Pancreas (tissue), 10 donors: ENCODE measurements at regions not wholly inside any gene's neighbourhood (a gene's known extent, or its start where the extent isn't known, plus 50 kb on each side); places are given as distances from the start of the nearest gene placed in this dataset.
"Not testable (repeated sequence)": the region's sequence is repeated elsewhere in the genome, so short reads cannot be mapped to it uniquely, and the experiment has no call there.

Source experiments
- ATAC-seq, 4 donors: fragments of 200-7000 bp; cut with Tn5 transposase; one replicate each; pipeline versions ENCODE4 v1.8.0 to v1.9.1; 2020; ENCODE audit warnings: mild to moderate bottlenecking in 4 of 4, moderate library complexity in 4 of 4
- DNase-seq, 6 donors: peaks; one replicate each; pipeline ENCODE4 v3.0.0-alpha.2; 2020
- FAIRE-seq: peaks from 2 replicates; lab custom pipeline; 2012; peaks lifted over from hg19 to GRCh38; lab: Jason Lieb, UNC
- H3K27ac ChIP-seq, 4 donors: fragments of 200-600 bp; sonication (generic); 1 replicate in 3 of 4; 2 replicates in 1 of 4; pipeline versions ENCODE4 v1.5.0 to v1.8.0; 2020
- H3K27me3 ChIP-seq, 4 donors: fragments of 200-600 bp; one replicate each; pipeline ENCODE4 v1.8.0; 2021
- H3K36me3 ChIP-seq, 3 donors: fragments of 200-600 bp; sonication (generic) in 1 of 3; one replicate each; pipeline versions ENCODE4 v1.5.0 to v1.8.0; 2020 to 2021
- H3K4me1 ChIP-seq, 3 donors: fragments of 200-600 bp; one replicate each; pipeline ENCODE4 v1.8.0; 2021
- H3K4me3 ChIP-seq, 4 donors: fragments of 200-600 bp; sonication (generic) in 2 of 4; one replicate each; pipeline versions ENCODE4 v1.5.0 to v1.8.0; 2020 to 2021
- H3K9me3 ChIP-seq, 4 donors: fragments of 200-600 bp; one replicate each; pipeline ENCODE4 v1.8.0; 2021
- CTCF ChIP-seq, 4 donors: fragments of 200-600 bp; sonication (generic) in 3 of 4; IDR thresholded peaks; one replicate each; pipeline versions ENCODE4 v1.5.0 to v1.8.0; 2021; ENCODE audit warnings: antibody characterized with exemption in 4 of 4
- WGBS, 2 donors: extraction: QIAGEN DNeasy Blood & Tissue Kit; methylation state at CpG; one replicate each; pipeline ENCODE4 v1.1.7; 2013; 5-methylcytosine and 5-hydroxymethylcytosine counted together
- intact Hi-C, 3 donors: fragments of 100-400 bp; cut with DNase I; formaldehyde crosslinking; loops; one replicate each; pipeline versions ENCODE4 v1.11.1 to v1.14.2; 2022
- donor health status: healthy with polysubstance abuse.
- donor health status: DM: no; HTN: no; CAD: no; lungs with moderate emphysema.
- donor health status: DM: no; HTN: no; CAD: no.
- donor health status: control.
- donor health status: control.
- donor health status: Bipolar disorder and iron deficiency.
- donor health status: DM: yes; HTN: yes; CAD: no.
- donor health status: DM: no; HTN: no; CAD: no.
- donor health status: DM: no; HTN: no; CAD: no.
- donor health status: DM: yes; HTN: yes; CAD: no.

GRCh38 chr2:10228611-10229365 is 73.9 kb upstream of the HPCAL1 start:
- Histone ChIP-seq H3K4me3 (no peak overlapping the region), H3K27me3 (no peaks in the 10 kb centered on the region), H3K27ac (peak overlapping the region; percentile 12 to 33 (median 26)), H3K36me3 (no peaks in the 10 kb centered on the region), H3K4me1 (peaks cover 11 to 25% (median 14%) of the 10 kb centered on the region in 3 donors), H3K9me3 (no peaks in the 10 kb centered on the region)
- FAIRE-seq (no peak), ATAC-seq (peak; percentile 77 to 87 (median 84)), DNase-seq (peak in 5 of 6 donors; percentile 23 to 68 (median 57))
- intact Hi-C loops = no loop called here
- TF ChIP-seq CTCF (IDR thresholded peaks at IDR 0.05) = no peak
- 15 to 20% methylated on average over 20 of the region's 20 CpGs for WGBS, 2 donors

- intact Hi-C loops = no loop called here
- Histone ChIP-seq H3K9me3 (no peaks in the 10 kb centered on the region), H3K4me1 (peaks cover 11 to 25% (median 14%) of the 10 kb centered on the region in 3 donors), H3K27ac (peak overlapping the region in 1 of 4 donors; percentile 12), H3K27me3 (no peaks in the 10 kb centered on the region), H3K4me3 (no peak overlapping the region), H3K36me3 (no peaks in the 10 kb centered on the region)
- WGBS, 2 donors = 83 to 93% methylated on average over 9 of the region's 9 CpGs
- FAIRE-seq (no peak), DNase-seq (peak in 1 of 6 donors; percentile 39), ATAC-seq (no peak)
- TF ChIP-seq CTCF (IDR thresholded peaks at IDR 0.05) = no peak
Observed at GRCh38 chr2:10229462-10230099, 73.1 kb upstream of the HPCAL1 start.

GRCh38 chr2:10230499-10230898 is 72.2 kb upstream of the HPCAL1 start:
- intact Hi-C loops = no loop called here
- no peak for TF ChIP-seq CTCF (IDR thresholded peaks at IDR 0.05)
- Histone ChIP-seq H3K27me3 (no peaks in the 10 kb centered on the region), H3K9me3 (no peaks in the 10 kb centered on the region), H3K27ac (no peak overlapping the region), H3K4me1 (peaks cover 11 to 25% (median 14%) of the 10 kb centered on the region in 3 donors), H3K4me3 (no peak overlapping the region), H3K36me3 (no peaks in the 10 kb centered on the region)
- peak in 1 of 6 donors; percentile 7 for DNase-seq
- 95 to 97% methylated on average over 5 of the region's 5 CpGs for WGBS, 2 donors
- no peak for FAIRE-seq
- no peak for ATAC-seq

GRCh38 chr2:10230921-10231320 is 71.8 kb upstream of the HPCAL1 start:
- DNase-seq = peak in 1 of 6 donors; percentile 19
- intact Hi-C loops, H3K27me3 ChIP-seq, H3K36me3 ChIP-seq, H3K9me3 ChIP-seq, FAIRE-seq, ATAC-seq, H3K4me3 ChIP-seq, H3K27ac ChIP-seq: not testable (repeated sequence)
- 90 to 91% methylated on average over 11 of the region's 11 CpGs for WGBS, 2 donors
- peaks cover 11 to 25% (median 14%) of the 10 kb centered on the region in 3 donors for H3K4me1 ChIP-seq

GRCh38 chr2:10231551-10232085 is 71.1 kb upstream of the HPCAL1 start:
- H3K4me3 ChIP-seq = no peak overlapping the region
- H3K9me3 ChIP-seq = no peaks in the 10 kb centered on the region
- ATAC-seq (no peak), DNase-seq (peak in 2 of 6 donors; percentile 37 to 40), FAIRE-seq (no peak)
- no peaks in the 10 kb centered on the region for H3K36me3 ChIP-seq
- TF ChIP-seq CTCF (IDR thresholded peaks at IDR 0.05) = no peak
- intact Hi-C loops = no loop called here
- WGBS, 2 donors = 86 to 90% methylated on average over 14 of the region's 14 CpGs
- peaks cover 11 to 25% (median 14%) of the 10 kb centered on the region in 3 donors for H3K4me1 ChIP-seq
- H3K27me3 ChIP-seq = no peaks in the 10 kb centered on the region
- H3K27ac ChIP-seq = no peak overlapping the region
